HK-2 (cell line): ENCODE measurements at regions not wholly inside any gene's neighbourhood (a gene's known extent, or its start where the extent isn't known, plus 50 kb on each side); places are given as distances from the start of the nearest gene placed in this dataset.

ENCODE experiments used
- DNase-seq: peaks from one replicate; pipeline ENCODE4 v3.0.0-alpha.2; 2018; ENCODE audit not compliant: unreplicated experiment

GRCh38 chr2:176388861-176389260 lies 119.6 kb downstream of the MTX2 start:
- DNase-seq = no peak

DNA sequence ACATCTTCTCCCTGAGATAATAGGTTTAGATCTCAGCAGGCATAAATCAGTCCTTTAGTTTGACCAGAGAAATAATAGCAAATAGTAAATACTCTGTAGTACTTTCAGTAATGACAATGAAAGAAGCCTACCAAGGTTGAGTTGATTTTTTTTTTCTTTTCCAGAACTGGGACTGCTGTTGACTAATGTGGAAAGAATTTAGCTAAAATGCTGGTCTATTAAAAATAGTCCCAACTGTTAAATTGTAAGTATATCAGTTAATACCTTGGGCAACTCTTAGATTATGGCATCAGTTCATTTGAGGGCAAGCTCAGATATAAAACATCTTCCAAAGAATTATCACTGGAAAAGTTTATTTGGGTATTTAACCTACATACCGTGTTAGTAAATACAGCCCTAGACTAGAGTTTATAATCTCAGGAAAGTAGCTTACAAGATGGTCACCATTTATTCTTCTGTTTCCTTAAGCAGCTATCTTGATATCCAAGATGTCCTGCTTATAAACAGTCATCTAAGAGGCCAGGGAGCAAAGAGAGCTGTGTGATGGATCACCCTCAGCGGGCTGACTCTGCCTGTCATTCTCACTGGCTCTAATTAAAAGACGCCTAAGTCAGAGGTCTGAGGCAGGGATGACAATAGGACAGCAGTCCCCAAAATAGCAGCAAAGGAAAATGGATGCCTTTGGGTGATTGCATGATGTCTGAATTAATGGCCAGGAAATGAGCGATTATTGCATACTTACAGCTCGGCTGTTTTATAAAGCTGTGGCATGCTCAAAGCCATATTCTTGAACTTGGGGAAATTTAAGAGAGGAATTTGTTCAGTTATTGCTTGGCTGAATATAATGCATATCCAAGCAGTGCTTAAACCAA lies 121.3 kb downstream of the MTX2 start:
- DNase-seq = no peak

DNA sequence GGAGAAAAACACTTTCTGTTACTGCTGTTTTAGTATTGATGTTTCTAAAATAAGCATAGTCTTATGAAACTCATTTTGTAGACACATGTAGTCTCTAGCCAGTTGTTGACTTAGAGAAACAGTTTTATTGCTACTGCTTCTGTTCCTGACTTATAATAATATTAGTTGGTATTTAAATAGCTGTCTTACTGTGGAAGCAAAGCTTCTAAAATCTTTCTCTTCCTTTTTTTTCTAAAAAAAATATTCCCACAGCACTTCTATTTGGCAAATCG lies 121.8 kb downstream of the MTX2 start:
- no peak for DNase-seq

- DNase-seq = no peak
Observed at GRCh38 chr2:176392249-176392648, 123.0 kb downstream of the MTX2 start.

- DNase-seq = no peak
Observed at GRCh38 chr2:176392744-176393414, 123.6 kb downstream of the MTX2 start.

GRCh38 chr2:176395273-176395854 lies 126.1 kb downstream of the MTX2 start:
- DNase-seq = no peak

- DNase-seq = no peak
Observed at GRCh38 chr2:176398243-176399073, 129.2 kb downstream of the MTX2 start.

DNA sequence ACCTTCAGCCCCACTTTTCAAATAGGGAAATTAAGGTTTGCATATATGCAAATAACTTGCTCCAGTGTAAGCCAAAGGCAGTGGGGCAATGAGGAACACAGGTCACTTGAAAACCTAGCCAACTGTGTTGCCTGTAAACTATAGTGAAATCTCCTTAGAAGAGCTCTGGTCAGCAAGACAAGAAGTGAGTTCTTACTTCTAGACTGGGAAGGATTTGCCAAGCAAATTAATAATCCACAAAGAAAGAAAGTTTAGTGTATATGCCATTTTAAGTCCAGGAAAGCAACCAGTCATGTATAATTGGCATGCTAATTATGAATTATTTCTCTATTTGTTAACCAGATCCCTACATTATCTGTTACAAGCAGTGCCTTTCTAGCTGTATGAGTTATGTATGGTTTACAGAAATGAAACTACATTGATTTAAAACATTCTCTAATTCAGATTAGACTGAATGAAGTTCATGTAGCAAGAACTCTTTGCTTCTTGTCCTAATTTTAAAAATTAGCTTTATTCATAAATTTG lies 129.9 kb downstream of the MTX2 start:
- DNase-seq = no peak

DNA sequence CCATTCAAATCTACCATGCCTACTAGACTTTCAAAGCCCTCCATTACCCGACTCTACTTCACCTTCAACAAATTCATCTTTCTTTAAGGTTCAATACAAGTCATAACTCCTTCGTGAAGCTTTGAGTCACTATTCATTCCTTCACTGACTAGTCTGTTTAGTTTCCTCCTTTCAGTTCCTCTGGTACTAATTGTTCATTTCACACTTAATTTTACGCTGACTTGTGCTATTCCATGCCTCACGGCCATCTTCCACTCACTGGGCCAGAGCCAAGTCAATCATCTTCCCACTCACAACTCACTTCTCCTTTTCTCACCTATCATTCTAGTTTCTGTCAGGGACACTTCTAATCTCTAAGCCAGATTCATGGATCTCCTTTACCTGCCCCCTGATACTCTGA lies 136.2 kb downstream of the MTX2 start:
- DNase-seq = no peak

DNA sequence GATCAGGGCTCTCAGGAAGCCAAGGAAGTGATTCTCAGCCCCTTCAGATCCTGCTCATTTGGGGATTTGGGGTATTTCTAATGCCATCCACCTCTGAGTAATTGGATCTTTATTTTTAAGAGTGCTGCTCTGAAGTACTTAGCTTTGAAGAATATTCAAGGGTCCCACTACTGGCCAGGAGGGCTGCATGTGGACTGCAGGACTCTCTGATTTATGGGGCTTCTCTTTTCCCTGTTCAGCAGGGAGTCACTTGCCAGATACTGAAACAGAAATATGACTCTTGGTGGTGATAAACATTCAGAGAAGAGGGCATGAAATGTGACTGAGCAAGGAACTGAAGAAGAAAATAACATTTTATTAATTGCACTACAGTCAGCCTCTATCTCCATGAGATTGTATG lies 138.5 kb downstream of the MTX2 start:
- DNase-seq = no peak

GRCh38 chr2:176409671-176410070 lies 140.4 kb downstream of the MTX2 start:
- no peak for DNase-seq

GRCh38 chr2:176412136-176412535 lies 142.9 kb downstream of the MTX2 start:
- DNase-seq = no peak

GRCh38 chr2:176413786-176414185 lies 144.5 kb downstream of the MTX2 start:
- no peak for DNase-seq

DNA sequence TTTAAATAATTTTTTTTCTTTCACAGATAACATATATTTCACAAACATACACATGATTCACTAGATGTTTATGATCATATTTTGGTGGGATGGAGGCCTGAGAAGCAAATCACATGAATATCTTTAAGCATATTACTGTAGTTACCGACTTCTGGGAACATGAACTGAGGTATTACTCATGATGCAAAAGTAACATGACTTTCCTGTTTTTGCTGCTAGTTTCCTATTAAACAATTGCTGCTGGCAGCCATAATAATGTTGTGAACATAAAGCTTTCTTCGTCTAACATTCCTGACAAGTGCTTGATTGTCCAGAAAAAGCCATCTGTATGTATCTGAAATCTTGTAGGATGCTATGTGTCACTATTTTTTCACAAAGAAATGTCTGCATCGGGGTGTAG lies 145.4 kb downstream of the MTX2 start:
- no peak for DNase-seq

DNA sequence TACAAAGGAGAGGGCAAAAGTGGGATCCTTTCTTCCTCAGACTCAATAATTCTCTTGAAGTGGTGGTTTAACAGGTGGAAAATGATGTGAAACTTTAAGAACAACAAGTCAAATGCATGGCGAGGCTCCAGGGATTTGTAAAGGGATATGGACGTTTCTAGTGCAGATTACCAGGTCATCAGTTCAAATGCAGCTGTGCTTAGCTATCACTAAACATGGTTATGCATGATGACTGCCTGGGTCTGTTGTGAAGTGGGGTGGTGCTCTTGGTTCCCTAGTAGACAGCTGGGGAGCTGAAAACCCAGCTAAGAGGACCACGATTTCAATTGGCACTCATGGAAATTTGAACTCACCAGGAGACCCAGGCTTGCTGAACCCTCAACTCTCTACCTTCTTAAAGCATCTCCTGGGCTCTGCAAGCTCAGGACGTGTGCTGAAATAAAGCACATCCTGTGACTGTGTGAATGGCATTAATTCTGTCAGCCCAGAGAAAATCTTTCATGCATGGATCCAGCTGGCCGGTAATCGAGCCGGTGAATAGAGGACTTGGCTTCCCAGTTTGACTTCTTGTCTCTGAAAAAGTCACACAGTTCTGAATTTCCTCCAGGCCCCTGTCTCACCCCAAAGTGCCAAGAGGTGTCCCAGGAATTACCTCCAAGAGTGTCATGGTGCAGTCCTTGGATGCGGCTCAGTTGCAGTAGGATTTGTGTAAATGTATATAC lies 146.1 kb downstream of the MTX2 start:
- DNase-seq = no peak

DNA sequence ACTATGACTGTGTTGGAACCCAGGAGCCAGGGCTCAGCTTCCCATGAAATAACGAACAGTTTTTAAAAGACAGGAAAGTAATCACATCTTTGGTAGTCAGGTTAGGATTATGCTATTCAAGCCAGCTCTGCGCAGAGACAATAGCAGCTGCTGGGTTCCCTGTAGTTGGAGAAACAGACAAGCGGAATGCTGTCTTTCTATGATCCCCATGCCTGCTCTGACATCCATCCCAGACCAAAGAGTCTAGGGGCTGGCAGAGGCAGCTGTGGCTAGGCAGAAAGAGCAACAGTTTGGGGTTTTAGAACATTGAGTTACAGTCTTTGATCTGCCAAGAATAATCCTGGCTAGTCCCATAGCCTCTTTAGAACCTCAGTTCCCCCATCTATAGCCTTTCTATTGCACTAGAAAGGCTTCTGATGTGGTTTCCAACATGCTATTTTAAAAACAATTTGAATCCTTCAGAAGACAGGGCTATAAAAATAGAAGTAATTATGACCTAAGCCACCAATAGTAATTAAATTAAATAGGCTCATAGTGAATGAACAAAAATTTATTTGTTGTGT lies 146.8 kb downstream of the MTX2 start:
- no peak for DNase-seq

DNA sequence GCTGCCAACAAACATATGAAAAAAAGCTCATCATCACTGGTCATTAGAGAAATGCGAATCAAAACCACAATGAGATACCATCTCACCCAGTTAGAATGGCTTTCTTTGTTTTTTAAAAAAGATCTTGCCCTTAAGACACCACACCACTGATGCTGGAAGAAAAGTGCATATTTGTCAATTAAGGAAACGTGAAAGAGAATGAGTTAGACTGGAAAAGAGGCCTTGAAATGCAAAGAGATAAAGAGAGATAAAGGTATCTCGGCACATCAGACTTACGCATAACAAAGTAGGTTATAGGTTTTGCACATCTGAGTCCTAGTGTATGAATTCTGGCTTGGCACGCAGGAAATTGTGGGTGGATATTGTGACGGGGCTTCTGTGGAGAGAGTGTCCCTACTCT lies 149.5 kb downstream of the MTX2 start:
- DNase-seq = no peak

DNA sequence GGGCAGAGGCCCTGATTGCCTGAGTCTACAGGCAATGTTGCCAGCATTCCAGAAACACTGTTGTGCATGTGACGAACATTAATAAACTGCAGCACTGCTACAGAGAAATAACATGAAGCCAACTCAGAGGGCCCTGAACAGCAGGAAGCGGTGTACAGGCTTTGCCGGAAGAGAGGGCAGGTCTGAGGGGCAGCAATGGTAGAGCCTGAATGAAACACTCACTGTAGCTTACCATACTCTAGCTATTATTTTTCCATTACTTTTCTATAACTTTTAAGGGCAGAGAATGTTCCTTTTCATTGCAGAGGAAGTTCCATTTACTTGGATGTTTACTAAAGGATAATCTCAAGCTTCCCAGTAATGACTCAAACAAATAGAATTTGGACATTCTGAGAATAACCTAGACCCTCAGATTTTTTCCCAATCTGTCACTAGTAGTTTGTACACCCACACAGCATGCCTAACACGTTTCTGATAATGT lies 150.4 kb downstream of the MTX2 start:
- no peak for DNase-seq

DNA sequence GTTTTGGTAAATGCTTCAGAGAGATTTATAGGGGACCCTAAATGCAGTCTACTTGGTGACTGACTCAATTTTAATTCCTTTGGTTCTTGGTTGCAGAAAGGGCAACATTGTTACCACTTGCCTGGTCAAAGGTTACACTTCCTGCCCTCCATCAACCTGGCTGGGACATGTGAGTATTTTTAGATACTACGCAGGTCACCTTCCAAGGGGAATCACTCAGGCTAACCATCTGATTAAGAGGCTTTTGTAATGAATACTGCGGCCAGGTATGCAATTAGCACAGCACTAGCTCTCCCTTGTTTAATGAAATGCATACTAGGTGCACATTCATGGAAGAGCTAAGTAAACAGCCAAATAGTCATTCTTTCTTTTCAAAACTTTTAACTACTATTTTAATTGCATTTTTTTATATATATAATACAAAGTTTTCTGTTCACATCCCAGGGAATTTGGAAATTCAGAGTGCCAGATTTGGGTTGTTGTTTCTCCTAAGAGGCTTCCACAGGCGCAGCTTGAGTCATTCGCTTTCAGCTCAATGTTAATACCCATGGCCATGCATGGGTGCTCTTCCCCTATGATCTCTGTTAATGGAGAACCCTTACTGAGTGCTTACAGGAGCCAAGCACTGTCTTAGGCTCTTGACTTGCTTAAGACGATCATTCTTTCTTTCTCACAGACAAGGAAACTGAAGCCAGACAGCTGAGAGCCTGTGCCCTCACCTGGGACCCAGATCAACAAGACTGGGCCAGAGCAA lies 152.2 kb downstream of the MTX2 start:
- DNase-seq = peak; percentile 21

DNA sequence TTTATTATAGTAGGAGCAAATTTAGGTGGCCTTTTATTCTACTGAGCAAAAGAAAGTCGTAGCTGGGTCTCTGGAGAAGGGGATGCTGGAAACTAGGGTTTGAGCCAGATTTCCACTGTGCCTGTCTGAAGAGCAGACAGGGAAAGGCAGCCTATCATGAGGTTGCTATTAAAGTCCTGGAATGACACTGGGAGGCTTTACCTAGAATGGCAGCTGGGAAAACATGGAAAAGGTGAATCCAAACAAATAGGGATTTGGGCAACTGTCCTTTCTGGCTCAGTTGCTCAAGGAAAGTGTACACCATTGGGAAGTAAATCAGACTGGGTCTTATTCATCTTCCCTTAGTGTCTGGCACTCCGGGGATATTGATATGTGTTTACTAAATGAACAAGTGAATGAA lies 154.6 kb downstream of the MTX2 start:
- DNase-seq = no peak
